ENCODE measurements at regions not wholly inside any gene's neighbourhood (a gene's known extent, or its start where the extent isn't known, plus 50 kb on each side); places are given as distances from the start of the nearest gene placed in this dataset.

DNA sequence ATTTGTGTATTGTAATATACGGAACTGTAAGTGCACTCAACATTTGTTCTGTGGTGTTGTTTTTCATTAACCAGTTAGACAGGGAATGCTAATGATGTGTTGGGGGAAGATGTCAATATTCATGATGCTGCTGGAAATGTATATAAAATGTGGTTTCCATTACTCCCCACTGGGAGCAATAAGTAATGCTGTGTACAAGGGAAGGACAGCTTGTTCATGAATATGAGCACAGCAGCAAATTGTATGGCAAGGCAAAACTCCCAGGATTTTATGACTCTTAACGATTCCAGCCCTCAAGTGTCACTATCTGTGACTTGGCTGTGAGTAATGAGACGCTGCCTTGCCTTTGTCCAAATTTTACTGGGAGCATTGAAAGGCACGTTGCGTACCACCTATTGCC, 312.4 kb upstream of the DDX18 start:
- no peaks in the 10 kb centered on the region for H3K9me2 ChIP-seq (replicated peaks; ENCODE audit: insufficient read depth, low read length)
- no peak overlapping the region for H2AFZ ChIP-seq (ENCODE audit: low read length)
- no peaks in the 10 kb centered on the region for H4K20me1 ChIP-seq (ENCODE audit: insufficient read depth, low read depth, low read length)
- H3K4me1 ChIP-seq (ENCODE audit: low read length) = no peaks in the 10 kb centered on the region
- no peaks in the 10 kb centered on the region for H3K36me3 ChIP-seq (ENCODE audit: insufficient read depth, low read length)
- H3K9me3 ChIP-seq (ENCODE audit: low read length) = 0 out of 2 replicates have a peak, but pooled peaks cover 3% of the 10 kb centered on the region
- no peak overlapping the region for H3K4me2 ChIP-seq (ENCODE audit: low read depth, low read length, poor library complexity, severe bottlenecking)
- H3K27ac ChIP-seq (ENCODE audit: low read length) = no peak overlapping the region
- H3K4me3 ChIP-seq (ENCODE audit: low read length) = no peak overlapping the region
- DNase-seq = no peak
- no peaks in the 10 kb centered on the region for H3K79me2 ChIP-seq (ENCODE audit: low read length)
- H3K27me3 ChIP-seq (ENCODE audit: low read length) = no peaks in the 10 kb centered on the region
- no peak overlapping the region for H3K9ac ChIP-seq (ENCODE audit: low read length)

- no peak overlapping the region for H3K4me2 ChIP-seq (ENCODE audit: low read depth, low read length, poor library complexity, severe bottlenecking)
- no peaks in the 10 kb centered on the region for H3K4me1 ChIP-seq (ENCODE audit: low read length)
These were observed 302.2 kb upstream of the DDX18 start for GRCh38 chr2:117512307-117512706.

DNA sequence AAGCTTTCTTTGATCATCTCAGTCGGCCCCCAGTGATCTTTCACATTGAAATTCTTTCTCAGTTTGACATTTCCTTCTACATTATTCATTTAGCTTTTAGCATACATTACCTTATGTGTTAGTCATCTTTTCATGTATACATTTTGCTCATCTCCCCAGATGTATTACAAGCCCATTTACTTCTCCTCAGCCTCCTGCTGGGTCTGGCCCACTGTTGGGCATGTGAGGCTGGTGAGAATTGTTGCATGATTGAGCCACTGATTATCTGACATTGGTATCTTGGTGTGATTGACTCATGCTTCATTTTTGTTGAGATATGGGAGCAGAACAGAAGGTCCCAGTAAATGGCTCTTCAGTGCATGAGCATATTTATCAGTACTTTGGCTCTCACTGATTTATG, 300.1 kb upstream of the DDX18 start:
- H3K27me3 ChIP-seq (ENCODE audit: low read length) = no peaks in the 10 kb centered on the region
- no peak for DNase-seq

More at GRCh38 chr2:117512307-117512706, 302.2 kb upstream of the DDX18 start:
- no peak overlapping the region for H3K4me3 ChIP-seq (ENCODE audit: low read length)
- no peaks in the 10 kb centered on the region for H3K9me3 ChIP-seq (ENCODE audit: low read length)
- H3K27me3 ChIP-seq (ENCODE audit: low read length) = no peaks in the 10 kb centered on the region
- no peaks in the 10 kb centered on the region for H4K20me1 ChIP-seq (ENCODE audit: insufficient read depth, low read depth, low read length)
- no peak for DNase-seq
- H3K9me2 ChIP-seq (replicated peaks; ENCODE audit: insufficient read depth, low read length) = no peaks in the 10 kb centered on the region
- H3K36me3 ChIP-seq (ENCODE audit: insufficient read depth, low read length) = no peaks in the 10 kb centered on the region
- no peak overlapping the region for H3K9ac ChIP-seq (ENCODE audit: low read length)
- H3K79me2 ChIP-seq (ENCODE audit: low read length) = no peaks in the 10 kb centered on the region
- no peak overlapping the region for H2AFZ ChIP-seq (ENCODE audit: low read length)
- no peak overlapping the region for H3K27ac ChIP-seq (ENCODE audit: low read length)

DNA sequence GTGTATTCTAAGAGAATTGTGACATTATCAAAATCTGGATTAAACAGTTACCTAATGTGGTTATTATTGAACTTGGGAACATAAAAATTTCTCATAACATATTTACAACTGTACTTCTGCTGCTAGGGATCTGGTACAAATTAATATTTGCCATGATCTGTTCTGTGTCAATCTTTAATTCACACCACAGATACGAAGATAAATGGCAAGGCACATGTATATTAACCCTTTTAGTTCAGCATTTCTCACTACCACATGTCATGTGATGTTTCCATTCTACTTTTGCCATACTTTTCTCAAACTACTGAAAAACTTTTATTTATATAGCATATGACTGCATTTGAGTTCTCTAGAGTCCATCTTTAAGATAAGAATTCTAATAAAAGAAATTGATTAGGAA, 295.3 kb upstream of the DDX18 start:
- H3K9me2 ChIP-seq (replicated peaks; ENCODE audit: insufficient read depth, low read length) = no peaks in the 10 kb centered on the region
- H3K27ac ChIP-seq (ENCODE audit: low read length) = no peak overlapping the region
- no peaks in the 10 kb centered on the region for H3K27me3 ChIP-seq (ENCODE audit: low read length)
- no peaks in the 10 kb centered on the region for H3K9me3 ChIP-seq (ENCODE audit: low read length)
- H3K4me2 ChIP-seq (ENCODE audit: low read depth, low read length, poor library complexity, severe bottlenecking) = no peak overlapping the region
- H3K4me3 ChIP-seq (ENCODE audit: low read length) = no peak overlapping the region
- no peaks in the 10 kb centered on the region for H3K36me3 ChIP-seq (ENCODE audit: insufficient read depth, low read length)
- H3K4me1 ChIP-seq (ENCODE audit: low read length) = peaks cover 13% of the 10 kb centered on the region
- H3K9ac ChIP-seq (ENCODE audit: low read length) = no peak overlapping the region
- no peaks in the 10 kb centered on the region for H3K79me2 ChIP-seq (ENCODE audit: low read length)
- no peak for DNase-seq
- H2AFZ ChIP-seq (ENCODE audit: low read length) = no peak overlapping the region
- H4K20me1 ChIP-seq (ENCODE audit: insufficient read depth, low read depth, low read length) = no peaks in the 10 kb centered on the region

More for the DNA sequence above, 300.1 kb upstream of the DDX18 start:
- H3K9me2 ChIP-seq (replicated peaks; ENCODE audit: insufficient read depth, low read length) = no peaks in the 10 kb centered on the region
- no peaks in the 10 kb centered on the region for H3K36me3 ChIP-seq (ENCODE audit: insufficient read depth, low read length)
- no peaks in the 10 kb centered on the region for H3K79me2 ChIP-seq (ENCODE audit: low read length)
- no peak overlapping the region for H3K4me3 ChIP-seq (ENCODE audit: low read length)
- no peak overlapping the region for H3K9ac ChIP-seq (ENCODE audit: low read length)
- no peaks in the 10 kb centered on the region for H4K20me1 ChIP-seq (ENCODE audit: insufficient read depth, low read depth, low read length)
- H3K4me2 ChIP-seq (ENCODE audit: low read depth, low read length, poor library complexity, severe bottlenecking) = no peak overlapping the region
- H3K27ac ChIP-seq (ENCODE audit: low read length) = no peak overlapping the region
- no peaks in the 10 kb centered on the region for H3K9me3 ChIP-seq (ENCODE audit: low read length)
- no peak overlapping the region for H2AFZ ChIP-seq (ENCODE audit: low read length)
- H3K4me1 ChIP-seq (ENCODE audit: low read length) = no peaks in the 10 kb centered on the region

GRCh38 chr2:117519721-117520120, 294.8 kb upstream of the DDX18 start:
- Histone ChIP-seq H3K4me1 (ENCODE audit: low read length) (peaks cover 13% of the 10 kb centered on the region), H3K9me3 (ENCODE audit: low read length) (no peaks in the 10 kb centered on the region)

DNA sequence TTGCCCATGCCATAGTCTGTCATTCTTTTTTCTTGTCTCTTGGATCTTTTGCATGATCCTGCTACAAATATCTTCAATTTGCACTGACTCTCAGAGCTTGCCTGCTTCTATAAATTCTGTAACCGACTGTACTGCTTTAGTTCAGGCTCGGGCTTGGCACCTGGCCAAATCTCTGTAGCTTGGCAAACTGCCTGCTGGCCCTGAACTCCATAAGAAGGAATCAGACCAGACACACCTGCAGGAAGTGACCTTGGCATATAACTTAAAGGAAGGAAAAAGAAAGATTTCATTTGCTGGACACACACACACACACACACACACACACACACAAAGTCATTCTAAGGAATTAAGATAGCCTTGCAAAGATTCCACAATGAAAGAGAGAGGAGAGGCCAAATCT, 291.2 kb upstream of the DDX18 start:
- no peaks in the 10 kb centered on the region for H3K27me3 ChIP-seq (ENCODE audit: low read length)
- no peaks in the 10 kb centered on the region for H3K36me3 ChIP-seq (ENCODE audit: insufficient read depth, low read length)
- no peaks in the 10 kb centered on the region for H3K9me2 ChIP-seq (replicated peaks; ENCODE audit: insufficient read depth, low read length)
- H3K4me3 ChIP-seq (ENCODE audit: low read length) = no peak overlapping the region
- H3K79me2 ChIP-seq (ENCODE audit: low read length) = no peaks in the 10 kb centered on the region
- peaks cover 13% of the 10 kb centered on the region for H3K4me1 ChIP-seq (ENCODE audit: low read length)
- no peaks in the 10 kb centered on the region for H4K20me1 ChIP-seq (ENCODE audit: insufficient read depth, low read depth, low read length)
- peak; percentile 78 for DNase-seq
- H3K27ac ChIP-seq (ENCODE audit: low read length) = no peak overlapping the region
- no peaks in the 10 kb centered on the region for H3K9me3 ChIP-seq (ENCODE audit: low read length)
- H3K4me2 ChIP-seq (ENCODE audit: low read depth, low read length, poor library complexity, severe bottlenecking) = peak overlapping the region; percentile 49
- no peak overlapping the region for H2AFZ ChIP-seq (ENCODE audit: low read length)
- no peak overlapping the region for H3K9ac ChIP-seq (ENCODE audit: low read length)

More at GRCh38 chr2:117519721-117520120, 294.8 kb upstream of the DDX18 start:
- H3K4me2 ChIP-seq (ENCODE audit: low read depth, low read length, poor library complexity, severe bottlenecking) = no peak overlapping the region
- H3K4me3 ChIP-seq (ENCODE audit: low read length) = no peak overlapping the region
- H3K27me3 ChIP-seq (ENCODE audit: low read length) = no peaks in the 10 kb centered on the region
- H2AFZ ChIP-seq (ENCODE audit: low read length) = no peak overlapping the region
- no peak overlapping the region for H3K9ac ChIP-seq (ENCODE audit: low read length)
- H4K20me1 ChIP-seq (ENCODE audit: insufficient read depth, low read depth, low read length) = no peaks in the 10 kb centered on the region
- H3K27ac ChIP-seq (ENCODE audit: low read length) = no peak overlapping the region
- no peaks in the 10 kb centered on the region for H3K79me2 ChIP-seq (ENCODE audit: low read length)
- no peaks in the 10 kb centered on the region for H3K36me3 ChIP-seq (ENCODE audit: insufficient read depth, low read length)
- no peaks in the 10 kb centered on the region for H3K9me2 ChIP-seq (replicated peaks; ENCODE audit: insufficient read depth, low read length)
- no peak for DNase-seq

DNA sequence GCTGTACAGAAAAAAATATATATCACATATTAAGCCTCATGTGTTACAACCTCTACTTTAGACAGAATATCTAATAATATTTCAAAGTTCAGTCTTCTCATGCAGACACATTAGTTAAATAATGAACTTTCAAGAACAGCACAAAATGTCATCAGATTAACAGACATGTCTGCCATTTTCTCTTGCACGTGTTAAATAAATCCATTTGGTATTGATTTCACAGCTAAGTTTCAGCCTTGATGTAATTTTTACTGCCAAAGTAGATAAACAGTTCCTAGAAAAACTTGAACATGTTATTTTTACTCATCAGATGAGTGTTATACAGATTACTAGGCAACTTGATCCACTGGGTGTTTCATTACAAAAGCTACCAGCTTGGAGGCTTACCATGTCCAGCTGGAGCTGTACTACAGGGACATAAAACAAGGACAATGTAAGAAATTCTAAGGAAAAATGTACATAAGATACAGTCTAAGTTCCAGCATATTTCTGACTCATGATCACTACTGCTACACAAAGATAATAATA, 290.7 kb upstream of the DDX18 start:
- H3K9ac ChIP-seq (ENCODE audit: low read length) = no peak overlapping the region
- H2AFZ ChIP-seq (ENCODE audit: low read length) = no peak overlapping the region
- H3K36me3 ChIP-seq (ENCODE audit: insufficient read depth, low read length) = no peaks in the 10 kb centered on the region
- no peaks in the 10 kb centered on the region for H3K9me3 ChIP-seq (ENCODE audit: low read length)
- H4K20me1 ChIP-seq (ENCODE audit: insufficient read depth, low read depth, low read length) = no peaks in the 10 kb centered on the region
- H3K27ac ChIP-seq (ENCODE audit: low read length) = no peak overlapping the region
- H3K4me2 ChIP-seq (ENCODE audit: low read depth, low read length, poor library complexity, severe bottlenecking) = peak overlapping the region; percentile 49
- H3K4me1 ChIP-seq (ENCODE audit: low read length) = peaks cover 13% of the 10 kb centered on the region
- no peaks in the 10 kb centered on the region for H3K9me2 ChIP-seq (replicated peaks; ENCODE audit: insufficient read depth, low read length)
- no peaks in the 10 kb centered on the region for H3K79me2 ChIP-seq (ENCODE audit: low read length)
- DNase-seq = no peak
- H3K27me3 ChIP-seq (ENCODE audit: low read length) = no peaks in the 10 kb centered on the region
- H3K4me3 ChIP-seq (ENCODE audit: low read length) = no peak overlapping the region

- no peak overlapping the region for H3K9ac ChIP-seq (ENCODE audit: low read length)
- no peaks in the 10 kb centered on the region for H3K79me2 ChIP-seq (ENCODE audit: low read length)
These were observed 278.4 kb upstream of the DDX18 start for GRCh38 chr2:117536139-117536538.

GRCh38 chr2:117537032-117537431, 277.5 kb upstream of the DDX18 start:
- H3K9me3 ChIP-seq (ENCODE audit: low read length) = no peaks in the 10 kb centered on the region
- H3K36me3 ChIP-seq (ENCODE audit: insufficient read depth, low read length) = no peaks in the 10 kb centered on the region
- H3K4me3 ChIP-seq (ENCODE audit: low read length) = no peak overlapping the region
- no peaks in the 10 kb centered on the region for H3K79me2 ChIP-seq (ENCODE audit: low read length)
- no peaks in the 10 kb centered on the region for H3K27me3 ChIP-seq (ENCODE audit: low read length)
- H3K9ac ChIP-seq (ENCODE audit: low read length) = no peak overlapping the region
- H3K27ac ChIP-seq (ENCODE audit: low read length) = no peak overlapping the region
- no peak overlapping the region for H2AFZ ChIP-seq (ENCODE audit: low read length)
- H3K9me2 ChIP-seq (replicated peaks; ENCODE audit: insufficient read depth, low read length) = no peaks in the 10 kb centered on the region
- H3K4me2 ChIP-seq (ENCODE audit: low read depth, low read length, poor library complexity, severe bottlenecking) = no peak overlapping the region
- no peaks in the 10 kb centered on the region for H3K4me1 ChIP-seq (ENCODE audit: low read length)
- H4K20me1 ChIP-seq (ENCODE audit: insufficient read depth, low read depth, low read length) = no peaks in the 10 kb centered on the region
- peak; percentile 46 for DNase-seq

More at GRCh38 chr2:117536139-117536538, 278.4 kb upstream of the DDX18 start:
- no peak overlapping the region for H3K27ac ChIP-seq (ENCODE audit: low read length)
- H2AFZ ChIP-seq (ENCODE audit: low read length) = no peak overlapping the region
- H3K4me1 ChIP-seq (ENCODE audit: low read length) = no peaks in the 10 kb centered on the region
- DNase-seq = peak; percentile 64
- no peaks in the 10 kb centered on the region for H3K36me3 ChIP-seq (ENCODE audit: insufficient read depth, low read length)
- no peak overlapping the region for H3K4me3 ChIP-seq (ENCODE audit: low read length)
- no peaks in the 10 kb centered on the region for H3K9me3 ChIP-seq (ENCODE audit: low read length)
- H3K4me2 ChIP-seq (ENCODE audit: low read depth, low read length, poor library complexity, severe bottlenecking) = no peak overlapping the region
- H4K20me1 ChIP-seq (ENCODE audit: insufficient read depth, low read depth, low read length) = no peaks in the 10 kb centered on the region
- H3K27me3 ChIP-seq (ENCODE audit: low read length) = no peaks in the 10 kb centered on the region
- no peaks in the 10 kb centered on the region for H3K9me2 ChIP-seq (replicated peaks; ENCODE audit: insufficient read depth, low read length)

All from Karpas-422 (cell line).